A549 (cell line): ENCODE measurements at regions not wholly inside any gene's neighbourhood (a gene's known extent, or its start where the extent isn't known, plus 50 kb on each side); places are given as distances from the start of the nearest gene placed in this dataset.

Experiments
- ATAC-seq, 2 experiments: fragments of 200-7000 bp in 1 of 2; fragments of >200 bp in 1 of 2; cut with Nextera tagmentation in 1 of 2; cut with Tn5 transposase in 1 of 2; 3 replicates each; pipeline versions ENCODE4 v1.8.0 to v1.9.1; 2018 to 2020; ENCODE audit warnings: mild to moderate bottlenecking in 1 of 2, moderate library complexity in 1 of 2
- CTCF ChIA-PET: fragments of 300-600 bp; sonication (Branson Sonifier 250); formaldehyde crosslinking; extraction: SDS; loops from one replicate; lab custom pipeline; 2021; ENCODE audit warnings: antibody characterized with exemption, inconsistent platforms; lab: Yijun Ruan, JAX
- POLR2A ChIA-PET: fragments of 350-600 bp; formaldehyde crosslinking; extraction: SDS; loops from one replicate; lab custom pipeline; 2021; ENCODE audit warnings: antibody characterized with exemption, inconsistent platforms; lab: Yijun Ruan, JAX
- DNase-seq, 2 experiments: peaks; one replicate each; pipeline versions ENCODE4 v3.0.0 to v3.0.0-alpha.2; 2011 to 2016; ENCODE audit warnings: low read depth in 1 of 2, low spot score in 1 of 2
- FAIRE-seq: peaks from 2 replicates; lab custom pipeline; 2011; peaks lifted over from hg19 to GRCh38; lab: Jason Lieb, UNC
- H3K27ac ChIP-seq, 2 experiments: fragments of >200 bp; sonication (Bioruptor Twin); formaldehyde crosslinking; 3 replicates each; pipeline ENCODE4 v1.5.1; 2016 to 2017
- H3K4me1 ChIP-seq: fragments of >200 bp; sonication (Bioruptor Twin); formaldehyde crosslinking; 3 replicates; pipeline ENCODE4 v1.6.1; 2016
- H3K4me2 ChIP-seq: fragments of >200 bp; sonication (Bioruptor Twin); formaldehyde crosslinking; 3 replicates; pipeline ENCODE4 v1.6.1; 2016
- H3K4me3 ChIP-seq: fragments of >200 bp; sonication (Bioruptor Twin); formaldehyde crosslinking; 3 replicates; pipeline ENCODE4 v1.5.1; 2016
- H3K9me3 ChIP-seq: fragments of >200 bp; sonication (Bioruptor Twin); formaldehyde crosslinking; 3 replicates; pipeline ENCODE4 v1.6.1; 2016
- BHLHE40 ChIP-seq: IDR thresholded peaks from 2 replicates; pipeline ENCODE4 v1.6.1; 2012; ENCODE audit warnings: low read depth, low read length, inconsistent platforms
- CBX2 ChIP-seq: fragments of 200-600 bp; sonication (generic); IDR thresholded peaks from 2 replicates; pipeline ENCODE4 v1.6.1; 2016; ENCODE audit warnings: low read depth, mild to moderate bottlenecking, borderline replicate concordance
- EHMT2 ChIP-seq: fragments of 200-600 bp; sonication (generic); IDR thresholded peaks from 2 replicates; pipeline ENCODE4 v1.6.1; 2016; ENCODE audit warnings: antibody characterized with exemption, low read depth, mild to moderate bottlenecking, moderate library complexity
- EP300 ChIP-seq, 2 experiments: fragments of >200 bp; sonication (Bioruptor Twin); formaldehyde crosslinking; IDR thresholded peaks; 2 replicates in 1 of 2; 3 replicates in 1 of 2; pipeline ENCODE4 v1.6.1; 2016 to 2017
- ESRRA ChIP-seq: fragments of 150-350 bp; IDR thresholded peaks from 2 replicates; pipeline ENCODE4 v1.6.1; 2014; ENCODE audit warnings: mild to moderate bottlenecking, low read length, borderline replicate concordance
- FOSB ChIP-seq: fragments of 250-450 bp; sonication (Bioruptor Pico); IDR thresholded peaks from 2 replicates; pipeline ENCODE4 v1.5.0; 2020; ENCODE audit warnings: mild to moderate bottlenecking, moderate library complexity
- GATA3 ChIP-seq: IDR thresholded peaks from 2 replicates; pipeline ENCODE4 v1.6.1; 2012; ENCODE audit warnings: borderline replicate concordance
- HOXA7 ChIP-seq: fragments of 250-450 bp; sonication (Bioruptor Pico); IDR thresholded peaks from 2 replicates; pipeline ENCODE4 v1.5.0; 2020; ENCODE audit warnings: mild to moderate bottlenecking, moderate library complexity
- JUN ChIP-seq, 2 experiments: fragments of >200 bp; sonication (Bioruptor Twin); formaldehyde crosslinking; IDR thresholded peaks; 2 replicates in 1 of 2; 3 replicates in 1 of 2; pipeline ENCODE4 v1.6.1; 2016 to 2017
- JUNB ChIP-seq: fragments of >200 bp; sonication (Bioruptor Twin); formaldehyde crosslinking; IDR thresholded peaks from 2 replicates; pipeline ENCODE4 v1.6.1; 2016
- KDM1A ChIP-seq: fragments of 200-600 bp; sonication (generic); IDR thresholded peaks from 2 replicates; pipeline ENCODE4 v1.6.1; 2016; ENCODE audit warnings: low read depth, mild to moderate bottlenecking
- KDM5A ChIP-seq: fragments of 200-600 bp; sonication (generic); IDR thresholded peaks from 2 replicates; pipeline ENCODE4 v1.6.1; 2016; ENCODE audit warnings: antibody characterized with exemption, mild to moderate bottlenecking
- MAZ ChIP-seq: fragments of 150-350 bp; IDR thresholded peaks from 2 replicates; pipeline ENCODE4 v1.6.1; 2014; ENCODE audit warnings: antibody characterized with exemption, low read depth, low read length, borderline replicate concordance
- MYC ChIP-seq: IDR thresholded peaks from 2 replicates; pipeline ENCODE4 v1.6.1; 2012; ENCODE audit warnings: mild to moderate bottlenecking, inconsistent platforms, low read length, improper control_type of control experiment, borderline replicate concordance
- NR3C1 ChIP-seq: fragments of >200 bp; sonication (Bioruptor Twin); formaldehyde crosslinking; IDR thresholded peaks from 3 replicates; pipeline ENCODE4 v1.6.1; 2017
- POLR2A ChIP-seq: IDR thresholded peaks from 2 replicates; pipeline ENCODE4 v1.6.1; 2012; ENCODE audit warnings: mild to moderate bottlenecking, low read length
- POLR2AphosphoS2 ChIP-seq: conservative IDR thresholded peaks from 2 replicates; pipeline ENCODE4 v1.6.1; 2012; ENCODE audit warnings: low read length, improper control_type of control experiment, inconsistent platforms
- RAD21 ChIP-seq, 2 experiments: fragments of >200 bp in 1 of 2; sonication (Bioruptor Twin) in 1 of 2; formaldehyde crosslinking in 1 of 2; IDR thresholded peaks in 1 of 2; conservative IDR thresholded peaks in 1 of 2; 2 replicates in 1 of 2; 3 replicates in 1 of 2; pipeline ENCODE4 v1.6.1; 2012 to 2018; ENCODE audit warnings: inconsistent platforms in 1 of 2
- RFX5 ChIP-seq: fragments of 450-650 bp; IDR thresholded peaks from 2 replicates; pipeline ENCODE4 v1.7.1; 2014; ENCODE audit warnings: antibody characterized with exemption, mild to moderate bottlenecking, moderate library complexity
- SMC3 ChIP-seq: fragments of >200 bp; sonication (Bioruptor Twin); formaldehyde crosslinking; IDR thresholded peaks from 3 replicates; pipeline ENCODE4 v1.6.1; 2018; ENCODE audit warnings: inconsistent platforms
- SREBF2 ChIP-seq: fragments of 450-650 bp; IDR thresholded peaks from 2 replicates; pipeline ENCODE4 v1.6.1; 2014; ENCODE audit warnings: mild to moderate bottlenecking, moderate library complexity
- TFCP2L1 ChIP-seq: fragments of 250-450 bp; sonication (Bioruptor Pico); IDR thresholded peaks from 2 replicates; pipeline ENCODE4 v1.5.0; 2021; ENCODE audit warnings: mild to moderate bottlenecking
- ZFP36 ChIP-seq: fragments of 450-650 bp; IDR thresholded peaks from 2 replicates; pipeline ENCODE4 v1.6.1; 2014; ENCODE audit warnings: borderline replicate concordance; ENCODE audit not compliant: partially characterized antibody
- WGBS: methylation state at CpG from one replicate; pipeline ENCODE4 v1.1.6; 2017; ENCODE audit errors: missing lambda C conversion rate; 5-methylcytosine and 5-hydroxymethylcytosine counted together
- TF ChIP-seq, protein P1 (sequence below): fragments of >200 bp; sonication (Bioruptor Twin); formaldehyde crosslinking; IDR thresholded peaks from 3 replicates; pipeline ENCODE4 v1.5.1; 2016
- TF ChIP-seq, protein P2 (sequence below): fragments of 250-450 bp; sonication (Bioruptor Pico); IDR thresholded peaks from 2 replicates; pipeline ENCODE4 v1.5.0; 2021; ENCODE audit warnings: mild to moderate bottlenecking, moderate library complexity, borderline replicate concordance
- TF ChIP-seq, protein P3 (sequence below): fragments of >200 bp; sonication (Bioruptor Twin); formaldehyde crosslinking; IDR thresholded peaks from 2 replicates; pipeline ENCODE4 v1.6.1; 2016
- TF ChIP-seq, protein P4 (sequence below): IDR thresholded peaks from 2 replicates; pipeline ENCODE4 v1.6.1; 2012
- TF ChIP-seq, protein P5 (sequence below): fragments of 150-350 bp; IDR thresholded peaks from 2 replicates; pipeline ENCODE4 v1.6.1; 2014; ENCODE audit warnings: low read depth, mild to moderate bottlenecking, low read length
- TF ChIP-seq, protein P6 (sequence below): IDR thresholded peaks from 2 replicates; pipeline ENCODE4 v1.6.1; 2012

DNA sequence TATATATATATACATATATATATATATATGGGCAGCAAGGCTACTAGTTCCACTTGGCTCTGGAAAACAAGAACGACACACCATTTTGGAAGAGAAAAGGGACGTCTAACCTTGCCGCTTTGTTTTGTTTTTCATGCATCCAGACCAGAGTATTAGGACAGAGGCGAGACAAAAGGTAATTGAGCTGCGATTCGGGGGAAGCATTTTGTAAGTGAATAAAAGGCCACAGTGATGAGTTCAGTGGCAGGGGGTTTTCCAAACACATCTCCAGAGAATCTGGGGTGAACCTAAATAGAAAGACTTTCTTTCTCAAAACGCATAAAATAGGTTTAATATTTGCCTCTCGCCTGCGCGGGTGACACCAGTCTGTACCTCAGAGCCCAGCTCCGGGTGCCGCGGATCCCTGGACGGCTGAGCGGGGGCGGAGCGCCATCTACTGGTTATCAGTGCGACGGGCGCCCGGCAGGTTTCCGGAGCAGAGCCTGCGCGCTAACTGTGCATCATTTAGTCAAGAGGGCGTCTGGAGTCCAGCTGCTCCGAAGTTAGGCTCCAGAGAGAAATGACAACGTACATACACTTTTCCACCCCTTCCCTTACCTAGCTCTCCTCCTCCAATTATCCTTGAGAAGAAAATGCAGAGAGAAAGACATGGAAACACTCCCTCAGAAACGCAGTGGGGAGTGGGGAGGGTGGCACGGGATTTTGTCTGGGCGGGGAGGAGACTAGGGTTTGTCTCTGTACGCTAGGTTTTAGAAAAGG, 262.3 kb downstream of the TBC1D4 start:
- ChIA-PET CTCF (interaction anchor here (0.6 to 2.0 kb wide), 47 partner anchors 9 to 1550 kb away, joined by 3 to 14 read pairs (median 3); no protein-coding TSS in a partner anchor), POLR2A (no interaction called here)
- peak; percentile 98 to 100 for ATAC-seq
- DNase-seq = peak; percentile 47 to 58
- TF ChIP-seq MYC (no peak), RFX5 (no peak), ESRRA (no peak), EP300 (IDR thresholded peaks at IDR 0.05) (no peak), NR3C1 (no peak), GATA3 (no peak), POLR2AphosphoS2 (no peak), HOXA7 (CRISPR knock-in tag) (no peak), JUN (IDR thresholded peaks at IDR 0.05) (no peak), POLR2A (no peak), RAD21 (conservative IDR thresholded peaks at IDR 0.05 in 1 of 2, IDR thresholded peaks at IDR 0.05 in 1 of 2) (peak; percentile 96 to 98), TFCP2L1 (CRISPR knock-in tag) (no peak), SREBF2 (no peak), SMC3 (peak; percentile 95), JUNB (no peak), FOSB (CRISPR knock-in tag) (no peak), KDM1A (no peak), BHLHE40 (no peak)
- TF ChIP-seq, protein P1, sequence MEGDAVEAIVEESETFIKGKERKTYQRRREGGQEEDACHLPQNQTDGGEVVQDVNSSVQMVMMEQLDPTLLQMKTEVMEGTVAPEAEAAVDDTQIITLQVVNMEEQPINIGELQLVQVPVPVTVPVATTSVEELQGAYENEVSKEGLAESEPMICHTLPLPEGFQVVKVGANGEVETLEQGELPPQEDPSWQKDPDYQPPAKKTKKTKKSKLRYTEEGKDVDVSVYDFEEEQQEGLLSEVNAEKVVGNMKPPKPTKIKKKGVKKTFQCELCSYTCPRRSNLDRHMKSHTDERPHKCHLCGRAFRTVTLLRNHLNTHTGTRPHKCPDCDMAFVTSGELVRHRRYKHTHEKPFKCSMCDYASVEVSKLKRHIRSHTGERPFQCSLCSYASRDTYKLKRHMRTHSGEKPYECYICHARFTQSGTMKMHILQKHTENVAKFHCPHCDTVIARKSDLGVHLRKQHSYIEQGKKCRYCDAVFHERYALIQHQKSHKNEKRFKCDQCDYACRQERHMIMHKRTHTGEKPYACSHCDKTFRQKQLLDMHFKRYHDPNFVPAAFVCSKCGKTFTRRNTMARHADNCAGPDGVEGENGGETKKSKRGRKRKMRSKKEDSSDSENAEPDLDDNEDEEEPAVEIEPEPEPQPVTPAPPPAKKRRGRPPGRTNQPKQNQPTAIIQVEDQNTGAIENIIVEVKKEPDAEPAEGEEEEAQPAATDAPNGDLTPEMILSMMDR = peak; percentile 75
- TF ChIP-seq, protein P2, sequence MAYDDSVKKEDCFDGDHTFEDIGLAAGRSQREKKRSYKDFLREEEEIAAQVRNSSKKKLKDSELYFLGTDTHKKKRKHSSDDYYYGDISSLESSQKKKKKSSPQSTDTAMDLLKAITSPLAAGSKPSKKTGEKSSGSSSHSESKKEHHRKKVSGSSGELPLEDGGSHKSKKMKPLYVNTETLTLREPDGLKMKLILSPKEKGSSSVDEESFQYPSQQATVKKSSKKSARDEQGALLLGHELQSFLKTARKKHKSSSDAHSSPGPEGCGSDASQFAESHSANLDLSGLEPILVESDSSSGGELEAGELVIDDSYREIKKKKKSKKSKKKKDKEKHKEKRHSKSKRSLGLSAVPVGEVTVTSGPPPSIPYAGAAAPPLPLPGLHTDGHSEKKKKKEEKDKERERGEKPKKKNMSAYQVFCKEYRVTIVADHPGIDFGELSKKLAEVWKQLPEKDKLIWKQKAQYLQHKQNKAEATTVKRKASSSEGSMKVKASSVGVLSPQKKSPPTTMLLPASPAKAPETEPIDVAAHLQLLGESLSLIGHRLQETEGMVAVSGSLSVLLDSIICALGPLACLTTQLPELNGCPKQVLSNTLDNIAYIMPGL (CRISPR knock-in tag) = no peak
- TF ChIP-seq, protein P3, sequence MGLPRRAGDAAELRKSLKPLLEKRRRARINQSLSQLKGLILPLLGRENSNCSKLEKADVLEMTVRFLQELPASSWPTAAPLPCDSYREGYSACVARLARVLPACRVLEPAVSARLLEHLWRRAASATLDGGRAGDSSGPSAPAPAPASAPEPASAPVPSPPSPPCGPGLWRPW = no peak
- Histone ChIP-seq H3K4me3 (peak overlapping the region; percentile 37), H3K9me3 (no peaks in the 10 kb centered on the region), H3K4me1 (no peaks in the 10 kb centered on the region), H3K27ac (peak overlapping the region; percentile 78 to 82), H3K4me2 (peak overlapping the region; percentile 87)
- WGBS = 14% methylated on average over 28 of the region's 31 CpGs
- no peak for FAIRE-seq

DNA sequence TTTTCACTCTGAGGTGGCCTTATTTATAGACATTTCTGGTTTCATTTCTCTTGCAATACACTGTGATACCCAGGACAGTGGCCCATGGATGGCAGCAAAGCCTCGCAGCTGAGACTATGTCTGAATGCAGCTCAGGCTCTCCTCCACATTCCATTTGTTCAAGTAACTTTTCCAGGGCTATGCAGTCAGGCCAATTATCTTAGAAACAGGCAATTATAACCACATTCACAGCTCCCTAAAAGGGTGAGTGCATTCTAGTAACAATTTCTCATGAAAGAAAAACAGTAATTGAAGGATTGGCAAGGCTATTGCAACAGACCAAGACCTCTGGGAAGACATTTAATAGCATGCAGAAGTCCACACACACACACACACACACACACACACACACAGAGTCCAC, 264.0 kb downstream of the TBC1D4 start:
- FAIRE-seq = no peak
- Histone ChIP-seq H3K27ac (no peak overlapping the region; a peak in 1 of 6 replicates), H3K9me3 (no peaks in the 10 kb centered on the region), H3K4me3 (no peak overlapping the region), H3K4me1 (no peaks in the 10 kb centered on the region), H3K4me2 (no peak overlapping the region)
- no peak for ATAC-seq
- DNase-seq = no peak
- CTCF ChIA-PET = no interaction called here
- 0% methylated on average over 1 of the region's 1 CpG for WGBS
- POLR2A ChIA-PET = no interaction called here
- TF ChIP-seq, protein P4, sequence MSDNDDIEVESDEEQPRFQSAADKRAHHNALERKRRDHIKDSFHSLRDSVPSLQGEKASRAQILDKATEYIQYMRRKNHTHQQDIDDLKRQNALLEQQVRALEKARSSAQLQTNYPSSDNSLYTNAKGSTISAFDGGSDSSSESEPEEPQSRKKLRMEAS = no peak
- TF ChIP-seq CBX2 (no peak), KDM5A (no peak), JUN (IDR thresholded peaks at IDR 0.05) (no peak), ZFP36 (no peak), TFCP2L1 (CRISPR knock-in tag) (no peak), POLR2AphosphoS2 (no peak), MAZ (no peak), EHMT2 (no peak)
- TF ChIP-seq, protein P5, sequence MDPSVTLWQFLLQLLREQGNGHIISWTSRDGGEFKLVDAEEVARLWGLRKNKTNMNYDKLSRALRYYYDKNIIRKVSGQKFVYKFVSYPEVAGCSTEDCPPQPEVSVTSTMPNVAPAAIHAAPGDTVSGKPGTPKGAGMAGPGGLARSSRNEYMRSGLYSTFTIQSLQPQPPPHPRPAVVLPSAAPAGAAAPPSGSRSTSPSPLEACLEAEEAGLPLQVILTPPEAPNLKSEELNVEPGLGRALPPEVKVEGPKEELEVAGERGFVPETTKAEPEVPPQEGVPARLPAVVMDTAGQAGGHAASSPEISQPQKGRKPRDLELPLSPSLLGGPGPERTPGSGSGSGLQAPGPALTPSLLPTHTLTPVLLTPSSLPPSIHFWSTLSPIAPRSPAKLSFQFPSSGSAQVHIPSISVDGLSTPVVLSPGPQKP = no peak
- TF ChIP-seq, protein P6, sequence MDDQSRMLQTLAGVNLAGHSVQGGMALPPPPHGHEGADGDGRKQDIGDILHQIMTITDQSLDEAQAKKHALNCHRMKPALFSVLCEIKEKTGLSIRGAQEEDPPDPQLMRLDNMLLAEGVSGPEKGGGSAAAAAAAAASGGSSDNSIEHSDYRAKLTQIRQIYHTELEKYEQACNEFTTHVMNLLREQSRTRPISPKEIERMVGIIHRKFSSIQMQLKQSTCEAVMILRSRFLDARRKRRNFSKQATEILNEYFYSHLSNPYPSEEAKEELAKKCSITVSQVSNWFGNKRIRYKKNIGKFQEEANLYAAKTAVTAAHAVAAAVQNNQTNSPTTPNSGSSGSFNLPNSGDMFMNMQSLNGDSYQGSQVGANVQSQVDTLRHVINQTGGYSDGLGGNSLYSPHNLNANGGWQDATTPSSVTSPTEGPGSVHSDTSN = no peak
- TF ChIP-seq, protein P3 = no peak
- TF ChIP-seq, protein P1 = no peak
